ENCODE measurements at regions not wholly inside any gene's neighbourhood (a gene's known extent, or its start where the extent isn't known, plus 50 kb on each side); places are given as distances from the start of the nearest gene placed in this dataset.

GRCh38 chr10:120403109-120403508 lies 53.9 kb upstream of the PLPP4 start:
- no peak for TF ChIP-seq ZBTB33 (IDR thresholded peaks at IDR 0.05; ENCODE audit: borderline replicate concordance, low read depth)
- no peak for TF ChIP-seq CTCF (IDR thresholded peaks at IDR 0.05)
- no peak for TF ChIP-seq RCOR1 (IDR thresholded peaks at IDR 0.05; ENCODE audit: low read length)
- TF ChIP-seq MXI1 (IDR thresholded peaks at IDR 0.05; ENCODE audit: low read depth, low read length): no peak
- TF ChIP-seq, protein P1, sequence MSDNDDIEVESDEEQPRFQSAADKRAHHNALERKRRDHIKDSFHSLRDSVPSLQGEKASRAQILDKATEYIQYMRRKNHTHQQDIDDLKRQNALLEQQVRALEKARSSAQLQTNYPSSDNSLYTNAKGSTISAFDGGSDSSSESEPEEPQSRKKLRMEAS (IDR thresholded peaks at IDR 0.05; ENCODE audit: low read depth): no peak
- TF ChIP-seq FOXM1 (IDR thresholded peaks at IDR 0.05; ENCODE audit: low read depth): no peak
